ENCODE measurements at regions not wholly inside any gene's neighbourhood (a gene's known extent, or its start where the extent isn't known, plus 50 kb on each side); places are given as distances from the start of the nearest gene placed in this dataset.
"Not testable (repeated sequence)": the region's sequence is repeated elsewhere in the genome, so short reads cannot be mapped to it uniquely, and the experiment has no call there.

- TF ChIP-seq, protein P1, sequence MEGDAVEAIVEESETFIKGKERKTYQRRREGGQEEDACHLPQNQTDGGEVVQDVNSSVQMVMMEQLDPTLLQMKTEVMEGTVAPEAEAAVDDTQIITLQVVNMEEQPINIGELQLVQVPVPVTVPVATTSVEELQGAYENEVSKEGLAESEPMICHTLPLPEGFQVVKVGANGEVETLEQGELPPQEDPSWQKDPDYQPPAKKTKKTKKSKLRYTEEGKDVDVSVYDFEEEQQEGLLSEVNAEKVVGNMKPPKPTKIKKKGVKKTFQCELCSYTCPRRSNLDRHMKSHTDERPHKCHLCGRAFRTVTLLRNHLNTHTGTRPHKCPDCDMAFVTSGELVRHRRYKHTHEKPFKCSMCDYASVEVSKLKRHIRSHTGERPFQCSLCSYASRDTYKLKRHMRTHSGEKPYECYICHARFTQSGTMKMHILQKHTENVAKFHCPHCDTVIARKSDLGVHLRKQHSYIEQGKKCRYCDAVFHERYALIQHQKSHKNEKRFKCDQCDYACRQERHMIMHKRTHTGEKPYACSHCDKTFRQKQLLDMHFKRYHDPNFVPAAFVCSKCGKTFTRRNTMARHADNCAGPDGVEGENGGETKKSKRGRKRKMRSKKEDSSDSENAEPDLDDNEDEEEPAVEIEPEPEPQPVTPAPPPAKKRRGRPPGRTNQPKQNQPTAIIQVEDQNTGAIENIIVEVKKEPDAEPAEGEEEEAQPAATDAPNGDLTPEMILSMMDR (conservative IDR thresholded peaks at IDR 0.05 in 1 of 2, IDR thresholded peaks at IDR 0.05 in 1 of 2; ENCODE audit: low read depth in 1 of 2, low read length in 2 of 2) = not testable (repeated sequence)
- not testable (repeated sequence) for TF ChIP-seq EZH2 (IDR thresholded peaks at IDR 0.05; ENCODE audit: low read length, missing control alignments)
Measured at GRCh38 chr17:33882677-33883076, 372.4 kb upstream of the CCL2 start.

Measured in fibroblast of lung (primary cell).